ENCODE measurements at regions not wholly inside any gene's neighbourhood (a gene's known extent, or its start where the extent isn't known, plus 50 kb on each side); places are given as distances from the start of the nearest gene placed in this dataset.

DNA sequence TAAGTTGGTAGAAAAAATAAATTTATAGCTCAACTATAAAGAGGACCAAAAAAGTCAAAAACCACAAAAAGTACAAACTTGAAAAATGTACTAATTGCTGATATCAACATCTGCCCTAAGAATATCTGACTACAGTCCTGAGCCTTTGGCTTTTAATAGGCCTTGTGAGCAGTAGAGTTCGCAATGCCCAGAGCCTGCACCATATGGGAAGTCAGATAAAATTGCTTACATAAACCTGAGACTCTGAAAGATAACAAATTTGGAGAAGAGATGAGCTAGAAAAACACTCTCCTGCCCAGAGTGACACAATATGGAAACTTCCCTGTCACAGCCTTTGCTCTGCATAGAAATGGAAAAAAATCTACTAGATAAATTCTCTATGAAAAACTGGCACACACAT lies 368.0 kb upstream of the GRIN3A start:
- H4K20me1 ChIP-seq (ENCODE audit: insufficient read depth), result no peaks in the 10 kb centered on the region
- H3F3A ChIP-seq (ENCODE audit: insufficient read depth, low read length, poor library complexity, severe bottlenecking), result no peaks in the 10 kb centered on the region
- H3K36me3 ChIP-seq (ENCODE audit: insufficient read depth, low read length), result no peaks in the 10 kb centered on the region
- TF ChIP-seq EZH2 (IDR thresholded peaks at IDR 0.05; ENCODE audit: borderline replicate concordance, insufficient read depth, low read length, poor library complexity, severe bottlenecking) (no peak), POLR2AphosphoS5 (IDR thresholded peaks at IDR 0.05) (no peak), SMC3 (conservative IDR thresholded peaks at IDR 0.05; ENCODE audit: poor library complexity) (no peak), CTCF (IDR thresholded peaks at IDR 0.05; ENCODE audit: poor library complexity, severe bottlenecking) (no peak), RAD21 (conservative IDR thresholded peaks at IDR 0.05) (no peak), EP300 (conservative IDR thresholded peaks at IDR 0.05; ENCODE audit: poor library complexity, severe bottlenecking) (no peak), REST (IDR thresholded peaks at IDR 0.05; ENCODE audit: borderline replicate concordance) (no peak)
- no peak overlapping the region for H2AFZ ChIP-seq (ENCODE audit: low read depth, low read length)
- H3K9ac ChIP-seq (ENCODE audit: low read length), result no peak overlapping the region
- no peaks in the 10 kb centered on the region for H3K9me2 ChIP-seq (ENCODE audit: insufficient read depth, low read length)
- no peaks in the 10 kb centered on the region for H3K27me3 ChIP-seq (ENCODE audit: insufficient read depth, low read depth, low read length)
- no peak overlapping the region for H3K4me3 ChIP-seq (ENCODE audit: low read length)
- no peak overlapping the region for H3K4me2 ChIP-seq (ENCODE audit: low read length)
- H3K9me3 ChIP-seq (ENCODE audit: low read length), result no peaks in the 10 kb centered on the region
- H3K79me2 ChIP-seq (replicated peaks; ENCODE audit: insufficient read depth, low read length), result no peaks in the 10 kb centered on the region
- no peak overlapping the region for H3K27ac ChIP-seq (ENCODE audit: low read length)

DNA sequence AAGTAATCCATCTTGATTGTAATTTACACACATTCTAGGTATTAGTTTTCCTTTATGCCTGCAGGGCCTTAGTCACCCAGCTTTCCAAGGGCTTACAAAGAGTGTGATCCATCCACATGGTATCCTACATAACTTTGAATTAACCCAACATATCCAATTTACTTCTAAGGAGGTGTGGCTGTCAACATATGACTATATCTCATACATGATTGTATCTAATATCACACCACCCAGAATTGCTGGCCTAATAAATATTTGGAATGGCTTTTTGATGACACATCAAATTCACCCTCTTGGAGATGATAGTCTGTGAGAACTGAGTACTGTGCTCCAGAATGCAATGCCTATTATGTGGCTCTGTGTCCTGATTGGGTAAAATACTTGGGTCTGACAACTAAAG lies 363.3 kb upstream of the GRIN3A start:
- Histone ChIP-seq H3K9me2 (ENCODE audit: insufficient read depth, low read length) (no peaks in the 10 kb centered on the region), H3K79me2 (replicated peaks; ENCODE audit: insufficient read depth, low read length) (no peaks in the 10 kb centered on the region), H2AFZ (ENCODE audit: low read depth, low read length) (no peak overlapping the region), H3K4me3 (ENCODE audit: low read length) (no peak overlapping the region), H3K36me3 (ENCODE audit: insufficient read depth, low read length) (no peaks in the 10 kb centered on the region), H3K27me3 (ENCODE audit: insufficient read depth, low read depth, low read length) (no peaks in the 10 kb centered on the region), H3F3A (ENCODE audit: insufficient read depth, low read length, poor library complexity, severe bottlenecking) (no peaks in the 10 kb centered on the region), H3K9ac (ENCODE audit: low read length) (no peak overlapping the region), H3K9me3 (ENCODE audit: low read length) (no peaks in the 10 kb centered on the region), H4K20me1 (ENCODE audit: insufficient read depth) (no peaks in the 10 kb centered on the region), H3K27ac (ENCODE audit: low read length) (no peak overlapping the region), H3K4me2 (ENCODE audit: low read length) (no peak overlapping the region)
- TF ChIP-seq EZH2 (IDR thresholded peaks at IDR 0.05; ENCODE audit: borderline replicate concordance, insufficient read depth, low read length, poor library complexity, severe bottlenecking) (no peak), POLR2AphosphoS5 (IDR thresholded peaks at IDR 0.05) (no peak), MXI1 (conservative IDR thresholded peaks at IDR 0.05; ENCODE audit: poor library complexity, severe bottlenecking) (no peak), REST (IDR thresholded peaks at IDR 0.05; ENCODE audit: borderline replicate concordance) (no peak), RAD21 (conservative IDR thresholded peaks at IDR 0.05) (no peak), CTCF (IDR thresholded peaks at IDR 0.05; ENCODE audit: poor library complexity, severe bottlenecking) (no peak)

Measured in neural cell (in vitro differentiated cells).